ENCODE measurements at regions not wholly inside any gene's neighbourhood (a gene's known extent, or its start where the extent isn't known, plus 50 kb on each side); places are given as distances from the start of the nearest gene placed in this dataset.
"Not testable (repeated sequence)": the region's sequence is repeated elsewhere in the genome, so short reads cannot be mapped to it uniquely, and the experiment has no call there.

DNA sequence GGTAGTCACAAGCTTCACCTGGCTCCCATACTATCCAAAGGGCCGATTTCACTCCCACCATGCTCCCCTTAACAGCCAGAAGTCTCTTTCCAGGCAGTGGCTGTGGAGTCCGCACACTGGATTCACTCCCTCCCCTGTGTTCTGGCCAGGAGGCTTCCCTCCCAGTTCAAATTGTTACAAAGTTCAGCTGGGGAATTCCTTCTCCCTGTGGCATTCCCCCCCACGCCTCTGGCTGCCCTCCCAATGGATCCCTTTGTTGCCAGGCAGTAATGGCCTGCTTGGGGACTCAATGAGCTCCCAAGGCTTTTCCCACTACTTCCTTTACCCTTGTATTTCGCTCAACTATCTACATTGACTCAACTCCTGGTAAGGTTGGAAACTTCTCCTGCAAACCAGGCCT, 1921.4 kb upstream of the PCDH20 start:
- no peak for DNase-seq (ENCODE audit: low spot score)

DNA sequence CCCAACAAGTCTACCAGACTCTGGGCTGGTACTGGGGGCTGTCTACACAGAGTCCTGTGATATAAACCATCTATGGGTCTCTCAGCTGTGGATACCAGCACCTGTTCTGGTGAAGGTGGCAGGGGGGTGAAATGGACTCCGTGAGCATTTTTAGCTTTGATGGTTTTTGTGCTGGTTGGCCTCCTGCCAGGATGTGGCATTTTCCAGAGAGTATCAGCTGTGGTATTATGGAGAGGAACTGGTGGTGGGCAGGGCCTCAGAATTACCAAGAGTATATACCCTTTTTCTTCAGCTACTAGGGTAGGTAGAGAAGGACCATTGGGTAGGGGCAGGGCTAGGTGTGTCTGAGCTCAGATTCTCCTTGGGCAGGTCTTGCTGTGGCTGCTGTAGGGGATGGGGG, 1920.9 kb upstream of the PCDH20 start:
- DNase-seq (ENCODE audit: low spot score), result no peak

DNA sequence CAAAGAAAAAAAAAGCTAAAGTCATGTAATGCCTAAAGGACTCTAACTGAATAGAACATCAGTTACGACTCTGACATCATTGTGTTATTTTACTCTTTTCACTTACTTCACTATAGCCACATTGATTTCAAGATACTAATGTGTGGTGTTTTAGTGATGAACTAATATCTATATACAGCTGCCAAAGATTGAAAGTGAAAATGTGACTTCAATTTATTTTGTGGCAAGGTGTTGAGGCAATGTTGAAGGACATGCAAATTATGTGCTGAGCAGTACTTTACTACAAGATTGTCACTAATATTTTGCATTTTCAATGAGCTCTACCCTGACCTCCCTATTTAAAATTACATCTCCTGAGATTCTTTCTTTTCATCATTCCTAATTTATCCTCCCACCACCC, 1911.9 kb upstream of the PCDH20 start:
- DNase-seq (ENCODE audit: low spot score), result no peak

DNA sequence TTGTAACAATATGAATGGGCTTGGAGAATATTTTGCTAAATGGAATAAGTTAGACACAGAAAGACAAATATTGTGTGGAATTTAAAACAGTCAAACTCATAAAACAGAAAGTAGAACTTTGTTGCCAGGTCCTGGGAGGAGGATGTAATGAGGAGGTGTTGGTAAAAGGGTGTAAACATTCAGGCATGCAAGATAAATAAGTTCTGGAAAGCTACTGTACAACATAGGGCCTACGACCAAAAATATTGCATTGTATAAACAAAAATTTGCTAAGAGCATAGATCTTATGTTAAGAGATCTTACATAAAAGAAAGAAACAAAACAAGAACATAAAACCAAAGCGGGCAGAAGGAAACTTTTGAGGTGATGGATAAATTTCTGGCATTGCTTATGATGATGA, 1907.8 kb upstream of the PCDH20 start:
- no peak for DNase-seq (ENCODE audit: low spot score)

DNA sequence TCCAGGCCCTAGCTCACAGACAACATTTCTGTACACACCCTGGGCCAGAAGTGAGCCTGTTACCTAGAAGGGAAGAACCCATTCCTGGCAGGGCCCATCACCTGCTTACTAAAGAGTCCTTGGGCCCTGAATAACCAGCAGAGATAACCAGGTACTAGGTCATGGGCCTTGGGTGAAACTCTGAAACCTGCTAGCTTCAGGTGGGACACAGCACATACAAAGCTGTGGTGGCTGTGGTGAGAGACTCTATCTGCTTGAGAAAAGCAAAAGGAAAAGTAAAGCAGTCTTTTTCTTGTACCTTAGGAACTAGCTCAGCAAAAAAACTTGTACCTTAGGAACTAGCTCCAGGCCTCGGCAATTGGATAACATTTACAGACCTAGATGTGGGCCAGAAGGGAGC, 1895.9 kb upstream of the PCDH20 start:
- DNase-seq (ENCODE audit: low spot score), result no peak

DNA sequence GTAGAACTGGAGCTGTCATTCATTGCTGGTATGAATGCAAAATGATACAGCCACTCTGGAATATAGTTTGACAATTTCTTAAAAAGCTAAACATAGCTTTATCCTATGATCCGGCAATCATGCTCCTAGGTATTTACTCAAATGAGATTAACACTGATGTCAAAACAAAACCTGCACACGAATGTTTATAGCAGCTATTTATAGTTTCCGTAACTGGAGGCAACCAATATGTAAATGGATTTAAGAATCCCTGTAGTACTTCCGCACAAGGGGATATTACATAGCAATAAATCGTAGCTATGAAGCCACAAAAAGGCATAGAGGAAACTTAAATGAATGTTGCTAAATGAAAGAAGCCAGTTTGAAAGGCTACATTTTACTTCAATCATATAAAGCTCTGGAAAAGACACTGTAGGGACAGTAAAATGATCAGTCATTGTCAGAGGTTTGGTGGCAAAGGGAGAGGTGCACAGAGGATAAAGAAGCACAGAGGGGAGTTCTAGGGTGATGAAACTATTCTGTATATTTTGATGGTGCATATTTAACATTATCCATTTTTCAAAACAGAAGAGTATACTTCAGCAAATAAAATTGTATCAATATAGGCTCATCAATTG, 1893.0 kb upstream of the PCDH20 start:
- no peak for DNase-seq (ENCODE audit: low spot score)

DNA sequence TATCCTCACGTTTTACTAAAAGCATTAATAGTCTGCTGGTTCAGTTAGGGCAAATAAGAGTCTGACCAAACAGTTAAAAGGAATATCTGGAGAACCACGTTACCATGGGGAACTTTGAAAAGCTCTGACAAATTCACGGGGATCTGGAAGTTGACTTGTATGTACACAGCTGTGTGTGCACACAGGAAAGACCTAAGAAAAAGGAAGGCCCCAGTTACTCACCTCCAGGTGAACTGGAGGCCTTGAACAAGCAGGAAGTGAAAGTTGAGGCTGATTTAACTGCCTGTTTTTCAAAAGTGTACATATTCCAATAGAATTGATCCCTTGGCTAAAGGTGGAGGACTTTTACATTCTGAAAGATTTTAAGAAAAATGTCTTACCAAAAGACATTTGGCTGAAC, 1891.6 kb upstream of the PCDH20 start:
- no peak for DNase-seq (ENCODE audit: low spot score)

DNA sequence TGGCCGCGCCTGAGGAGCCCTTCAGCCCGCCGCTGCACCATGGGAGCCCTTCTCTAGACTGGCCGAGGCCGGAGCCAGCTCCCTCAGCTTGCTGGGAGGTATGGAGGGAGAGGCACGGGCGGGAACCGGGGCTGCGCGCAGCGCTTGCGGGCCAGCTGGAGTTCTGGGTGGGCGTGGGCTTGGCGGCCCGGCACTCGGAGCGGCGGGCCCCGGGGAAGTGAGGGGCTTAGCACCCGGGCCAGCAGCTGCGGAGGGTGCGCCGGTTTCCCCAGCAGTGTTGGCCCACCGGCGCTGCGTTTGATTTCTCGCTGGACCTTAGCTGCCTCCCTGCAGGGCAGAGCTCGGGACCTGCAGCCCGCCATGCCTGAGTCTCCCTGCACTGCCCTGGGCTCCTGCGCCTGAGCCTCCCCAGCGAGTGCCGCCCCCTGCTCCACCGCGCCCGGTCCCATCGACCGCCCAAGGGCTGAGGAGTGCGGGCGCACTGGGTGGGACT, 1890.0 kb upstream of the PCDH20 start:
- DNase-seq (ENCODE audit: low spot score), result no peak

DNA sequence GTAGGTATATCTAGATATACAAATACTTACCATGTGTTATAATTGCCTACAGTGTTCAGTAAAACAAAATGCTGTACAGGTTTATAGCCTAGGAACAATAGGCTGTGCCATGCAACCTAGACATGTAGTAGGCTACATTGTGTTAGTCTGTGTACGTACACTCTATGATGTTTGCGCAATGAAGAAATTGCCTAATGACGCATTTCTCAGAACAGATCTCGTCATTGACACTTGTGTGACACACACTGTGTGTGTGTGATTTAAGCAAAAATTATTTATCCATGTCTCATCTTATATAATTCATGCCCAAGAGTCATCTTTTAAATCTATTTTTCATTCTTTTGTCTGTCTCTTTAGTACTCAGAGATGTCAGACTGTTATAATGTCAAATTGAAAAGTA, 1888.8 kb upstream of the PCDH20 start:
- DNase-seq (ENCODE audit: low spot score), result no peak

DNA sequence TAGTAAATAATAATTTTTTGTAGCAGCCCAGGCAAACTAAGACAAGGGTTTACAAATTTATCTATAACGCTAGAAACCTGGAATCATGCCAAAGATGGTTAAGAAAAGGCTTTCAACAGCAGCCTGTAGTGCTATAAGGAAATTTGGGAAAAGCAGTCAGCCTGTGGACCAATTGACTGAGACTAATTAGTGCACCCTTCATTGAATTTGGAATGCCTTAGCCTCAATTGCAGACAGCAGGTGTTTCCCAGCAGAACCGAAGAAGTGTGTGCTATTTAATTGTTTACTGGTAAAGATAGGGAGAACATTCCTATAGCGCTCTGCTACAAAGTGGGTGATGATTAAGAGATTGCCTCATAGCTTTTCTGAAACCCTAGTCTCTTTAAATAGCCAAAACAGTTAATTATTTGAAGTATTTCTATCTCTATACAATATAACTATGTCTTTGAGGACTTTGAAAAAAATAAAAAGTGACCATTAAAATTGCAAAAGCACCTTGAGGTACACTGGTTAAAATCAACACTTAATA, 1884.3 kb upstream of the PCDH20 start:
- DNase-seq (ENCODE audit: low spot score), result no peak

DNA sequence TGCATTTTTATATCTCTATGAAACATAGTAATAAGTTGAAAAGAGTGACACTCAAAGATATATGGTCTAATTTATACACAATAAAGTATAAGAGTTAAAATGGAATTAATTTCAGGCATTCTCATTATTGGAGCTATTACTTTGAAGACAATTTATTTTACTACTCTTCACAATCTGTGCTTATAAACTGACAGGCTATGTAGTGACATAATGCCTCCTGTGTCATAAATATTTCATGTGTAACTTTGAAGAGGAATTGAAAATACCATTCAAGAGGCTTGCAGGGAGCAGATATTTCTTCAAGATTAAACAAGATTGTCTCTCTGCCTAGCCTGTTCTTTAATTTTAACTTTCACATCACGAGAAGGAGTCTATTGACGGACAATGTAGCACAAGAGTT, 1881.5 kb upstream of the PCDH20 start:
- DNase-seq (ENCODE audit: low spot score), result no peak

DNA sequence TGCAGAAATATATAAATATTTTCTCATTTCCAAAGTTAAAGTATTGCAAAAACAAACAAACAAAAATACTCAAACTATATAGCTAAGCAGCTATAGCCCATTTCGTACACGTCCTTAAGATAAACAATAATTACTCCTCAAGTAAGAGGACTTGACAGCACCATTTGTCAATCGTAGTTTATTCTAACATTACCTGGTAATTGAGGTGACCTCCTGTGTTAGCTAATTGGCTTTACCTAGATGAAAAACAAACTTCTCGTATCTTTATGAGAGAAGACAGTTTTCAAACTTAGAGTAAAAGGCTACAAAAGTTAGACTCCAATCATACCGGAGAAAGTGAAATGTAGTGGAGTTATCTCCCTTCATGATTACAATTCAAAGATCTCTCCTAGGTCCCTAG, 1876.1 kb upstream of the PCDH20 start:
- DNase-seq (ENCODE audit: low spot score), result no peak

DNA sequence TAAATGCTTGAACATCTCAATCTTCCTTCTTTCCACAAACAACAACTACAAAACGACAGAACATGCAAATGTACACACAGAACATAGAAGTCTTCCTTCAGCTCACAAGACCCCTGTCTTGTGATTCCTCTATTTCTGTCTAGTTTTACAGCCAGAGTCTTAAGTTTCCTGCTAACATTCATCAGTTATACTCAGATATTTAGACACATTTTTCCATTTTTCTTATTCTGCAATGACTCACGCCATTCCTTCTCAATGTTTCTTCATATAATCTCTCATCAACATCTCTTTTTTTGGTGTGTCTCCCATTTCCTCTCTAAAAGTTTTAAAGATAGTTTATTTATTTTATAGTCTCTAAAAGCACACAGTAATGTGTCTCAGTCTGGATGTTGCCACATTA, 1872.9 kb upstream of the PCDH20 start:
- no peak for DNase-seq (ENCODE audit: low spot score)

DNA sequence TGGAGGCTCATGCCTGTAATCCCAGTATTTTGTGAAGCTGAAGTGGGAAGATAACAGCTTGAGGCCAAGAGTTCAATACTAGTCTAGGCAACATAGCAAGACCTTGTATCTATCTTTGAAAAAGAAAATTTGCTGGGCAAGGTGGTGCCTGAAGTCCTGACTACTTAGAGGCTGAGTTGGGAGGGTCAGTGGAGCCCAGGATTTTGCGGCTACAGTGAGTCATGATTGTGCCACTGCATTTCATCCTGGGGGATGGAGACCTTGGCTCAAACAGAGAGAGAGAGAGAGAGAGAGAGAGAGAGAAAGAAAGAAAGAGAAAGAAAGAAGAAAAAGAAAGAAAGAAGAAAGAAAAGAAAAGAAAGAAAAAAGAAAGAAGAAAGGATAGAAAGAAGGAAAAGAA, 1872.3 kb upstream of the PCDH20 start:
- DNase-seq (ENCODE audit: low spot score), result no peak

DNA sequence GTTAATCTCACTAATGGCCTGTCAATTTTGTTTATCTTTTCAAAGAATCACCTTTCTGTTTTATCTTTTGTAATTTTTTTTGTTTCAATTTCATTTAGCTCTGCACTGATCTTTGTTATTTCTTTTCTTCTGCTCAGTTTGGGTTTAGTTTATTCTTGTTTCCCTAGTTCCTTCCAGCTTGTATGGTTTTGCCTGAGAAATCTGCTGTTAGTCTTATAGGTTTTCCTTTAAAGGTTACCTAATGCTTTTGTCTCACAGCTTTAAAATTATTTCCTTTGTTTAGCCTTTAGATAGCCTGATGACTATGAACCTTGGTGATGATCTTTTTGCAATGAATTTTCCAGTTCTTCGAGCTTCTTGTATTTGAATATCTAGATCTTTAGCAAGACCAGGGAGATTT, 1869.8 kb upstream of the PCDH20 start:
- DNase-seq (ENCODE audit: low spot score), result no peak

DNA sequence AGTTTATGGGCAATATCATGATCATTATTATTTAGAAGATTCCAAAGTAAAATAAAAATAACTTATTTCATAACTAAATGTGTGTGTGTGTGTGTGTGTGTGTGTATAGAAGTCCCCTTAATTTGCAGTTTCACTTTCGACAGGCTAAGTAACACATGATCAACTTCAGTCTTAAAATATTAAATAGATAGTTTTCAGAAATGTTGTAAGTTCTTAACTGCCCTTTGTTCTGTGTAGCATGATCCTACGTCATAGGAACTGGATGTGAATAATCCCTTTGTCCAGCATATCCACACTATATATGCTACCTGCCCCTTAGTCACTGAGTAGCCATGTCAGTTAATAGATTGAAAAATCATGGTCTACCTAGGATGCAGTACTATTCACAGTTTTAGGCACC, 1863.5 kb upstream of the PCDH20 start:
- no peak for DNase-seq (ENCODE audit: low spot score)

DNA sequence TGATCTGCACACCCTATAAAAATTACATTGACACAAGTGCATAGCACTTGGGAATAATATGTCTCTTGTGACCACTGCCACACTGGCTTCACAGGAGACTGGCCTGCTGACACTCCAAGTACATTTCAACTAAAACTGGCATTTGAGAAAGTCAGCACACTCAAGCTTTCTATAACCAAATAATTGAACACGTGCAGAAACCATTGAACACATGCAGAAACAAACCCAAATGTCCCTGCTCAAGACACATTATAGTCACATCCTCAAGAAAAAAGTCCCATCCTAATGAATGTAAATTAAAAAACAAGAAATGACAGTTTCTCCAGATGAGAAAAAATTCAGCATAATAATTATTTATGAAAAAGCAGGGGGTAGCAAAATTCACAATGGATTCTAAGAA, 1859.1 kb upstream of the PCDH20 start:
- no peak for DNase-seq (ENCODE audit: low spot score)

DNA sequence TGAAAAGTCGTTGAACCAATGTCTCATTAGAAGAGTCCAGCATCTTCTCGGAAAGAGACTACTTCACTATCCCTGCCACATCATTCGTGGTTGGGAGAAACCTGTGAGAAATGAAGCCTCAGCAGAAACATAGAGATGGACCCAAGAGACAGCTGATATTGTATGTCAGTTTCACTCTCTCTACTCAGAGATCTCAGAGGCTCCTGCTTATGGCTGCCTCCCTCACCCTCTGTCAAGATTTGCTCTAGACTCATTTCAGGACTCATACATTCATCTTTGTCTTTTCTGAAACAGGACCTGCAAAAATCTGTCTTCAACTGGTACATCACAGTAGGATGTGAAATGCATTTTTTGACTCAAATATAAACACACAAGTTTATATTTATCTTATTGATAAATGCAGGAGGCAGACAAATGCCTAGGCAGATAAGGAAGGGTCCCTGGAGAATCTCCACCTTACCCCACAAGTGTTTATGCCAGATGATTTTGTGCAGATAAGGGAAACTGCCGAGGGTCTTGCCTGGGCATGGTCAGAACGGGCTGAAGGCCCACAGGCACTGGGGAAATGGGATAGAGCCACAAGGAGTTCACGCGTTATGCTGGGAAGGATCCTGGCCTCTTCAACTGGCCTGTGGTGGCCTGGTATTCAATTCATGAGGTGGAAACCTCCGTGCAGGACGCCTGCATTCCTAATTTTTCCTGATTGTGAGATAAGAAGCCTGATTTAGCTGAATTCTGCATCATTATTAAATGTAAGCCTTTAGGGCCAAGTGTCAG, 1834.0 kb upstream of the PCDH20 start:
- DNase-seq (ENCODE audit: low spot score), result no peak

DNA sequence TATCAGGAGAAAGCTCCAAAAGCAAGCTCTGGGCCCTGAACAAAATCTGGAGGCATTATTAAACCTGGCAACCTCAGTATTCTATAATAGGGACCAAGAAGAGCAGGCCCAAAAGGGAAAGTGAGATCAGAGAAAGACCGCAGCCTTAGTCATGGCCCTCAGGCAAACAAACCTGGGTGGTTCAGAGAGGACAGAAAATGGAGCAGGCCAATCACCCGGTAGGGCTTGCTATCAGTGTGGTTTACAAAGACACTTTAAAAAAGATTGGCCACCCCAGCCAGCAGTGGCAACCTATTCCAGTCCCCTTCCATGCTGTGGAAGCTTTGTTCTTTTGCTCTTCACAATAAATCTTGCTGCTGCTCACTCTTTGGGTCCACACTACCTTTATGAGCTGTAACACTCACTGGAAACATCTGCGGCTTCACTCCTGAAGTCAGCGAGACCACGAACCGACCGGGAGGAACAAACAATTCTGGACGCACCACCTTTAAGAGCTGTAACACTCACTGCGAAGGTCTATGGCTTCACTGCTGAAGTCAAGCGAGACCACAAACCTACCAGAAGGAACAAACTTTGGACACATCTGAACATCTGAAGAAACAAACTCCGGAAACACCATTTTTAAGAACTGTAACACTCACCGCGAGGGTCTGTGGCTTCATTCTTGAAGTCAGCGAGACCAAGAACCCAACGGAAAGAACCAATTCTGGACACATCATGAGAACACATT, 1821.2 kb upstream of the PCDH20 start:
- DNase-seq (ENCODE audit: low spot score), result not testable (repeated sequence)

DNA sequence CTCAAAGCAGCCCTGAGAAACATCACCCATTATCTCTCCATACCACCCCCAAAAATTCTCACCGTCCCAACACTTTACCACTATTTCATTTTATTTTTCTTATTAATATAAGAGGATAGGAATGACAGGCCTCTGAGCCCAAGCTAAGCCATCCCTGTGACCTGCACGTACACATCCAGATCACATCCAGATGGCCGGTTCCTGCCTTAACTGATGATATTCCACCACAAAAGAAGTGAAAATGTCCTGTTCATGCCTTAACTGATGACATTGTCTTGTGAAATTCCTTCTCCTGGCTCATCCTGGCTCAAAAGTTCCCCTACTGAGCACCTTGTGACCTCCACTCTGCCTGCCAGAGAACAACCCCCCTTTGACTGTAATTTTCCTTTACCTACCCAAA, 1802.9 kb upstream of the PCDH20 start:
- DNase-seq (ENCODE audit: low spot score), result not testable (repeated sequence)

DNA sequence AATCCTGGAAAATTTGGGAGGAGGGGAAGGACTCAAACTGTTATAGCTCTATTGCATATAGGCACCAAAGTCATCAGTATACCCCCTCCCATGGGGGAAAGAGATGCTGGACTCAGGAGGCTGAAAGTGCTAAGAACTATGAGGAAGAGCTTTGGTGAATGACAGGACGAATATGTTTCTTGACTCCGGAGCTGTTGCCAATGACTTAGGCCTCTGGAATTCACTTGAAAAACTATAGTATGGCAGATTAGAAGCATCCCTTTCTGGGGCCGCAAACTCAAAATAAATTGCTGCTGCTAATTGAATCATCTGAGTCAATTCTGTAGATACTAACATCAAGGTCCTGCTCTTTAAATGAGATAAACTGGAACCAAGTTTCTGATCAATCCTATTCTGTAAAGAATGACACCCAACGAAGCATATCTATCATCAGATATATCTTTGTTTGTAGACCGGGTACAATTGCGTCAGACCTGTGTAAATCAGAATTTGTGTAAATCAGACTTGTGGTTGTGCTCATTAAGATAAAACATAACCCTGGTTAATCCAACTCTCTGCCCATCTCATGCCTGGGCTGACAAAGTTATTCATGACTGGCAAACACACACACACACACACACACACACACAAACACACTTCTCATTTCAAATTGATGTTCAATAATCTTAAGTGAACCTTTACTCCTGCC, 1793.8 kb upstream of the PCDH20 start:
- DNase-seq (ENCODE audit: low spot score), result no peak

DNA sequence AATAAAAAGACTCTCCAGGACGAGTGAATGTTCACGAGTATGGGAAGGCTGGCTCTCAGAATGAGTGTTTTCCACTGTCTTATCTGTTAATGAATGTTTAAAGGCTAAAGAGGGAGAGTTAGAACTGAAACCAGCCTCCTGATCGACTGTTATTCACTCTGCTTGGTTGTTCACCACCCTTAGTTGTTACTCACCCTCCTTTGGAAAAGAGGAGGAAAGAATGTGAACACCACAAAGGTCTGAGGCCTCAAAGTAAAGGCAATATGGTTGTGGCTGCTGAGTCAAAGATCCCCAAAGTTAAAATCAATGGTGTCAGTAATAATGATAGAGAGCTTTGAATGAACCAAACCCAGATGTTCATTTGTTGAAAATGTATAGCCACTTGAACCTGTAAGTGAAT, 1793.2 kb upstream of the PCDH20 start:
- DNase-seq (ENCODE audit: low spot score), result no peak

Measured in activated CD4-positive, alpha-beta T cell treated with anti-CD3 and anti-CD28 coated beads, Interleukin-2, Interleukin-4, amounts not matched to agents 100 ng/mL and 50 ng/mL, durations not matched to agents 16 hours and 8 hours (primary cell).